Lung (tissue), 11 donors: ENCODE measurements at regions not wholly inside any gene's neighbourhood (a gene's known extent, or its start where the extent isn't known, plus 50 kb on each side); places are given as distances from the start of the nearest gene placed in this dataset.
"Not testable (repeated sequence)": the region's sequence is repeated elsewhere in the genome, so short reads cannot be mapped to it uniquely, and the experiment has no call there.

Experiments used
- ATAC-seq: fragments of 200-7000 bp; cut with Tn5 transposase; one replicate; pipeline ENCODE4 v1.9.1; 2020; ENCODE audit warnings: moderate number of reproducible peaks; ENCODE audit not compliant: insufficient read depth, low FRiP score
- DNase-seq, 3 donors: peaks; one replicate each; pipeline ENCODE4 v3.0.0-alpha.2; 2013 to 2017
- H3K27ac ChIP-seq, 2 donors: one replicate each; pipeline ENCODE4 v1.5.1; 2013; ENCODE audit warnings: mild to moderate bottlenecking in 2 of 2, moderate library complexity in 2 of 2, control low read depth in 1 of 2, inconsistent platforms in 1 of 2, low read depth in 1 of 2, low read length in 1 of 2
- H3K27me3 ChIP-seq, 3 donors: one replicate each; pipeline ENCODE4 v1.5.1; 2013; ENCODE audit warnings: low read length in 2 of 3; ENCODE audit not compliant: control insufficient read depth in 3 of 3, insufficient read depth in 3 of 3
- H3K36me3 ChIP-seq, 4 donors: one replicate each; pipeline ENCODE4 v1.5.1; 2013; ENCODE audit warnings: low read length in 4 of 4, mild to moderate bottlenecking in 1 of 4, moderate library complexity in 1 of 4; ENCODE audit not compliant: control insufficient read depth in 4 of 4, insufficient read depth in 4 of 4
- H3K4me1 ChIP-seq, 5 donors: one replicate each; pipeline ENCODE4 v1.5.1; 2013; ENCODE audit warnings: low read length in 5 of 5, mild to moderate bottlenecking in 2 of 5, moderate library complexity in 1 of 5; ENCODE audit not compliant: control insufficient read depth in 5 of 5, insufficient read depth in 5 of 5
- H3K4me3 ChIP-seq: one replicate; pipeline ENCODE4 v1.5.1; 2013; ENCODE audit warnings: mild to moderate bottlenecking, control low read depth, moderate library complexity
- H3K9ac ChIP-seq, 2 donors: one replicate each; pipeline ENCODE4 v1.5.1; 2013; ENCODE audit warnings: low read length in 2 of 2, control low read depth in 1 of 2; ENCODE audit not compliant: insufficient read depth in 1 of 2
- H3K9me3 ChIP-seq, 4 donors: one replicate each; pipeline ENCODE4 v1.5.1; 2013; ENCODE audit warnings: low read length in 3 of 4, mild to moderate bottlenecking in 1 of 4, moderate library complexity in 1 of 4; ENCODE audit not compliant: control insufficient read depth in 4 of 4, insufficient read depth in 3 of 4
- CTCF ChIP-seq: IDR thresholded peaks from 2 replicates; pipeline ENCODE4 v1.5.1; 2012; ENCODE audit warnings: mild to moderate bottlenecking; ENCODE audit errors: control extremely low read depth, extremely low read depth
- WGBS, 2 donors: extraction: QIAGEN DNeasy Blood & Tissue Kit; methylation state at CpG; one replicate each; pipeline ENCODE4 v1.1.7; 2013; 5-methylcytosine and 5-hydroxymethylcytosine counted together
- donor health status: control.
- donor health status: control.
- donor health status: Bipolar disorder and iron deficiency.
- donor health status: healthy.
- donor health status: DM: yes; HTN: yes; CAD: no.

- H3K27me3 ChIP-seq, result no peaks in the 10 kb centered on the region
- TF ChIP-seq CTCF, result no peak
These were observed 1731.0 kb downstream of the SLITRK5 start for GRCh38 chr13:89402211-89402610.

GRCh38 chr13:89406096-89406495 lies 1734.9 kb downstream of the SLITRK5 start:
- not testable (repeated sequence) for DNase-seq, H3K27me3 ChIP-seq, H3K4me1 ChIP-seq, ATAC-seq, H3K9ac ChIP-seq, H3K36me3 ChIP-seq, H3K9me3 ChIP-seq, H3K4me3 ChIP-seq, H3K27ac ChIP-seq
- 95 to 96% methylated on average over 6 of the region's 6 CpGs for WGBS, 2 donors

More at GRCh38 chr13:89402211-89402610, 1731.0 kb downstream of the SLITRK5 start:
- ATAC-seq (no peak), DNase-seq (no peak)
- peaks cover 0 to 4% (median 0%) of the 10 kb centered on the region in 5 donors for H3K4me1 ChIP-seq
- H3K4me3 ChIP-seq, result no peak overlapping the region
- peaks cover 0 to 4% (median 1%) of the 10 kb centered on the region in 4 donors for H3K9me3 ChIP-seq
- no peaks in the 10 kb centered on the region for H3K36me3 ChIP-seq
- 85 to 86% methylated on average over 1 of the region's 1 CpG for WGBS, 2 donors
- H3K27ac ChIP-seq, result no peak overlapping the region
- H3K9ac ChIP-seq, result no peak overlapping the region

- H3K9me3 ChIP-seq, result no peaks in the 10 kb centered on the region
- peak in 1 of 3 donors; percentile 41 for DNase-seq
- 64 to 81% methylated on average over 4 of the region's 4 CpGs for WGBS, 2 donors
These were observed 1736.2 kb downstream of the SLITRK5 start for GRCh38 chr13:89407357-89407756.

GRCh38 chr13:89432997-89433396 lies 1761.8 kb downstream of the SLITRK5 start:
- ATAC-seq (no peak), DNase-seq (peak in 2 of 3 donors; percentile 14 to 35)
- Histone ChIP-seq H3K9me3 (peaks cover 0 to 4% (median 0%) of the 10 kb centered on the region in 4 donors), H3K9ac (no peak overlapping the region), H3K36me3 (no peaks in the 10 kb centered on the region), H3K4me3 (no peak overlapping the region), H3K27me3 (no peaks in the 10 kb centered on the region), H3K4me1 (no peaks in the 10 kb centered on the region), H3K27ac (no peak overlapping the region)
- no peak for TF ChIP-seq CTCF
- WGBS, 2 donors, result 8 to 9% methylated on average over 2 of the region's 2 CpGs

More at GRCh38 chr13:89407357-89407756, 1736.2 kb downstream of the SLITRK5 start:
- ATAC-seq, result no peak
- no peak for TF ChIP-seq CTCF
- H3K4me1 ChIP-seq, result no peaks in the 10 kb centered on the region
- no peaks in the 10 kb centered on the region for H3K36me3 ChIP-seq
- no peak overlapping the region for H3K27ac ChIP-seq
- no peak overlapping the region for H3K4me3 ChIP-seq
- no peak overlapping the region for H3K9ac ChIP-seq
- H3K27me3 ChIP-seq, result no peaks in the 10 kb centered on the region

- H3K4me1 ChIP-seq, H3K27me3 ChIP-seq, H3K9ac ChIP-seq, DNase-seq, H3K9me3 ChIP-seq, H3K27ac ChIP-seq, H3K4me3 ChIP-seq, ATAC-seq, H3K36me3 ChIP-seq: not testable (repeated sequence)
- 96 to 97% methylated on average over 4 of the region's 4 CpGs for WGBS, 2 donors
These were observed 1763.5 kb downstream of the SLITRK5 start for GRCh38 chr13:89434624-89435023.
